Mesothelial cell of epicardium (in vitro differentiated cells): ENCODE measurements at regions not wholly inside any gene's neighbourhood (a gene's known extent, or its start where the extent isn't known, plus 50 kb on each side); places are given as distances from the start of the nearest gene placed in this dataset.

Experiments used
- DNase-seq, 2 experiments: peaks; one replicate each; pipeline ENCODE4 v3.0.0; 2021; ENCODE audit warnings: low spot score in 2 of 2; ENCODE audit not compliant: unreplicated experiment in 2 of 2
- H3K27ac Mint-ChIP-seq: 2 replicates; pipeline ENCODE4 v1.8.0; 2021; ENCODE audit warnings: mixed read lengths
- H3K27me3 Mint-ChIP-seq: 2 replicates; pipeline ENCODE4 v1.8.0; 2021; ENCODE audit warnings: low read depth, mixed read lengths
- H3K36me3 Mint-ChIP-seq: 2 replicates; pipeline ENCODE4 v1.8.0; 2021; ENCODE audit warnings: mixed read lengths
- H3K4me1 Mint-ChIP-seq: 2 replicates; pipeline ENCODE4 v1.8.0; 2021; ENCODE audit warnings: mixed read lengths
- H3K4me3 Mint-ChIP-seq: 2 replicates; pipeline ENCODE4 v1.8.0; 2021; ENCODE audit warnings: mild to moderate bottlenecking, moderate library complexity, mixed read lengths
- H3K9me3 Mint-ChIP-seq: 2 replicates; pipeline ENCODE4 v1.8.0; 2021; ENCODE audit warnings: mixed read lengths
- TF ChIP-seq, protein P1 (sequence below): fragments of 200-600 bp; sonication (generic); IDR thresholded peaks from one replicate; pipeline ENCODE4 v1.5.0; 2021; ENCODE audit warnings: antibody characterized with exemption; ENCODE audit not compliant: unreplicated experiment

DNA sequence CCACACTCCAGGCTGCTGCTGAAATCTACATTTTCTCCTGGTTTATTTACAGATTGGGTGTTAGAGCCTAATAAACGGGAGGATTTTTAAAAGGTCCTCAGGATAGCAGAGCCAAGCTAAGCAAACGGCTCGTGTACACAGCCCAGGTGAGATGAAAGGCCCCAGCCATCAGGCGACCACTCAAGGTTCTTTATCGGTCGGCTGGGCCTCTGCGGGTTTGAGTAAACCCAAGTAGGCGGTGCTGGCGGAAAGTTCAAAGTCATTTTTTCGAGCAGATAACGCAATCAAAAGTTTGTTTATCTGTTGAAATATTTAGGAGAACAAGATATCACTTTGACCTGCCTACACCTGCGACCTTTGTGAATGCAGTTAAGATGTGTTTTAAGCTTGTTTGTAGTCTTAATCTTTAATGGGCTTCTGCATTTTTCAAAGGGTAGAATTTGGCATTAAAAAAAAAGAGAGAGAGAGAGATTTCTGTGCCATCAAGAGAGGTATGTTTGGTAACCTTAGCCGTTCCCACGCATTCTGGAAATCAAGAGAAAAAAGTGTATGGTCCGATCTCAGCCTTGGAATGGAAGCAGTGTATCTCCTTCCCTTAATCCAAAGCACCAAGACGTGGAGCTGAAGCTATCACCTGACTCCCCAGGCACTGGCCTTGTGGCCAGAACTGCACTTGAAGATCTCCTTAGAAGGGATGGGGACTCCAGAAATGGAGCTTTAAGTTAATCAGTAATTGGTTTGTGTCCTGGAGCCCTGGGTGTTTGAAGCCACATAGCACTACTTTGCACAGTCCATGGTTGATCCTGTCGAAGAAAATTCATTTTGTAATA is 301.7 kb upstream of the IRX5 start:
- Mint-ChIP-seq H3K27me3 (peaks cover 19% of the 10 kb centered on the region), H3K9me3 (no peaks in the 10 kb centered on the region), H3K27ac (no peak overlapping the region), H3K4me1 (peaks cover 34% of the 10 kb centered on the region), H3K4me3 (no peak overlapping the region), H3K36me3 (no peaks in the 10 kb centered on the region)
- TF ChIP-seq, protein P1, sequence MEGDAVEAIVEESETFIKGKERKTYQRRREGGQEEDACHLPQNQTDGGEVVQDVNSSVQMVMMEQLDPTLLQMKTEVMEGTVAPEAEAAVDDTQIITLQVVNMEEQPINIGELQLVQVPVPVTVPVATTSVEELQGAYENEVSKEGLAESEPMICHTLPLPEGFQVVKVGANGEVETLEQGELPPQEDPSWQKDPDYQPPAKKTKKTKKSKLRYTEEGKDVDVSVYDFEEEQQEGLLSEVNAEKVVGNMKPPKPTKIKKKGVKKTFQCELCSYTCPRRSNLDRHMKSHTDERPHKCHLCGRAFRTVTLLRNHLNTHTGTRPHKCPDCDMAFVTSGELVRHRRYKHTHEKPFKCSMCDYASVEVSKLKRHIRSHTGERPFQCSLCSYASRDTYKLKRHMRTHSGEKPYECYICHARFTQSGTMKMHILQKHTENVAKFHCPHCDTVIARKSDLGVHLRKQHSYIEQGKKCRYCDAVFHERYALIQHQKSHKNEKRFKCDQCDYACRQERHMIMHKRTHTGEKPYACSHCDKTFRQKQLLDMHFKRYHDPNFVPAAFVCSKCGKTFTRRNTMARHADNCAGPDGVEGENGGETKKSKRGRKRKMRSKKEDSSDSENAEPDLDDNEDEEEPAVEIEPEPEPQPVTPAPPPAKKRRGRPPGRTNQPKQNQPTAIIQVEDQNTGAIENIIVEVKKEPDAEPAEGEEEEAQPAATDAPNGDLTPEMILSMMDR, result no peak
- no peak for DNase-seq

DNA sequence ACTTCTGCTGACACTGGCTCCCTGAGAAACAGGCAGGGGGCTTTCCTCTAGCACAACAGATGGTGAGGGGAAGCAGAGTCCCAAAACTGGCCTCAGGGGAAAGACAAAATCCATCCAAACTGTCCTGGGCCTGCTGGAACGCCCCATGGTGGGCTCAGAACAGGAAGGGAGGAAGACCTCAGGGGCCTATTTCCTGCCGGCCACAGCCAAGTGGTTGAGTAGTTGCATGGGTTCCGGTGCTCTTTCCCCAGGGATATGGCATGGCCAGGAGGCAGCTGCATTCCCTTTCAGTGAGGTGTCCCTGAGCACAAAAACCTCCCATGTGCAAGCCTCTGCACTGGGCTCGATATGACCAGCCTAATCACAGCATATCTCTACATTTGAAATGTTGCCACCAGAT is 303.0 kb upstream of the IRX5 start:
- Mint-ChIP-seq H3K36me3 (no peaks in the 10 kb centered on the region), H3K4me1 (peaks cover 25% of the 10 kb centered on the region), H3K27ac (no peak overlapping the region), H3K4me3 (no peak overlapping the region), H3K9me3 (no peaks in the 10 kb centered on the region), H3K27me3 (peaks cover 23% of the 10 kb centered on the region)
- TF ChIP-seq, protein P1, result no peak
- DNase-seq, result no peak

DNA sequence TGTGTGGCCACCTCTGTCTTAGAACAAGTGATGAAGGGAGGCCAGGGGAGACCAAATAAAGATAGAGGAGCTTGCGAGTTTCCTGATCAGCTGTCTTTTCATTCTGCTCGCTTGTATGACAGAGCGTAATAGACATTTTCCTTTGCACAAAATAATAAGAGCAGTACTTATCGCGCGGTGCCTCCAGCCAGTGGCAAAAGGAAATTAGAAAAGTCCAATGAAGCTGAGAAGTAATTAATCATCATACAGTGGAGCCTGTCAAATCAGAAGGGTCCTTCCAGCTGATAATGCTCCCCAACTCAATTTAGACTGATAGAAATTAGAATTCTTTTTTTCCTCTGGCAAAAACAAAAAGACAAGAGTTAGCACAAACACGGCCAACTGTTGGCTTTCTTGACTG is 307.0 kb upstream of the IRX5 start:
- no peaks in the 10 kb centered on the region for H3K36me3 Mint-ChIP-seq
- DNase-seq, result no peak
- no peak overlapping the region for H3K27ac Mint-ChIP-seq
- H3K27me3 Mint-ChIP-seq, result peaks cover 27% of the 10 kb centered on the region
- H3K9me3 Mint-ChIP-seq, result peaks cover 9% of the 10 kb centered on the region
- H3K4me1 Mint-ChIP-seq, result peaks cover 7% of the 10 kb centered on the region
- H3K4me3 Mint-ChIP-seq, result no peak overlapping the region
- TF ChIP-seq, protein P1, result no peak

DNA sequence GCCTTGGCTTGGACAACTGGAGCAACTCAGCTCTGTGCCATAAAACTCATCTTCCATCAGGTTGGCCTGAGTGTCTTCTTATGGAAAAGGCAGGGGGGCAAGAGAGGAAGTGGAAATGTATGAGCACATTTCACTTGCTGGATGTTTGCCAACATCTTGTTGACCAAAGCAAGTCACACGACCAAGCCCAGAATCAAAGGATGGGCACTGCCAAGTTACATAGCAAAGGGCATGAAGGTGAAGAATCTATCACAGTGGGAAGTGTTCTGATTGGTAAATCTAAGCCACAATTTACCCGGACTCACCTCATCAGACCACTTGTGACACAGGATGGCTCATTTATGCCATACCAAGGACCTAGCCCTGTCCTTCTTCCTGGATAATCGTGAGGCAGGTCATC is 310.5 kb upstream of the IRX5 start:
- Mint-ChIP-seq H3K27ac (no peak overlapping the region), H3K4me3 (no peak overlapping the region), H3K27me3 (peaks cover 51% of the 10 kb centered on the region), H3K4me1 (peaks cover 5% of the 10 kb centered on the region), H3K36me3 (no peaks in the 10 kb centered on the region), H3K9me3 (peaks cover 9% of the 10 kb centered on the region)
- no peak for DNase-seq
- TF ChIP-seq, protein P1, result no peak

DNA sequence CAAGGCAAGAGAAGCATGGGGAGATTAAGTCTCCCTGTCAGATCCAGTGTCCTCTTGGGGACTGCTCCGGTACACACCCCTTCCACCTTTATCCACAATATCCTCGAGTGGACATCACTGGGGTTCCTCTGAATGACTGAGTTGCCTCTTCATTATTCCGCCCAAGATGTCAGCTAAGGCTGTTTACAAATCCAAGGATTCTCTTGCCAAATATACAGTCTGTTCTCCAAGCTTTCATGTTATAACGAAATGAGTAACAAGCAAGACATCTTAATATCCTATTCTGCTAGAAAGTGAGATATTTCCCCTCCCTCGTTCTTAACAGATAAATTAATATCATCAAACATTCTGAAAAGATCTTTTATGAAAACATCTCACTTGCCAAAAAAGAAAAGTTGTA is 314.1 kb upstream of the IRX5 start:
- no peak for DNase-seq
- peaks cover 20% of the 10 kb centered on the region for H3K9me3 Mint-ChIP-seq

More for the DNA sequence above, 314.1 kb upstream of the IRX5 start:
- Mint-ChIP-seq H3K4me3 (no peak overlapping the region), H3K4me1 (no peaks in the 10 kb centered on the region), H3K36me3 (no peaks in the 10 kb centered on the region), H3K27ac (no peak overlapping the region), H3K27me3 (peaks cover 44% of the 10 kb centered on the region)
- TF ChIP-seq, protein P1, result no peak
